Middle frontal gyrus (tissue), 1 donor: ENCODE measurements at regions not wholly inside any gene's neighbourhood (a gene's known extent, or its start where the extent isn't known, plus 50 kb on each side); places are given as distances from the start of the nearest gene placed in this dataset.
"Not testable (repeated sequence)": the region's sequence is repeated elsewhere in the genome, so short reads cannot be mapped to it uniquely, and the experiment has no call there.

Experiments
- DNase-seq: peaks from one replicate; pipeline ENCODE4 v3.0.0-alpha.2; 2015; ENCODE audit warnings: low spot score; ENCODE audit errors: extremely low spot score

DNA sequence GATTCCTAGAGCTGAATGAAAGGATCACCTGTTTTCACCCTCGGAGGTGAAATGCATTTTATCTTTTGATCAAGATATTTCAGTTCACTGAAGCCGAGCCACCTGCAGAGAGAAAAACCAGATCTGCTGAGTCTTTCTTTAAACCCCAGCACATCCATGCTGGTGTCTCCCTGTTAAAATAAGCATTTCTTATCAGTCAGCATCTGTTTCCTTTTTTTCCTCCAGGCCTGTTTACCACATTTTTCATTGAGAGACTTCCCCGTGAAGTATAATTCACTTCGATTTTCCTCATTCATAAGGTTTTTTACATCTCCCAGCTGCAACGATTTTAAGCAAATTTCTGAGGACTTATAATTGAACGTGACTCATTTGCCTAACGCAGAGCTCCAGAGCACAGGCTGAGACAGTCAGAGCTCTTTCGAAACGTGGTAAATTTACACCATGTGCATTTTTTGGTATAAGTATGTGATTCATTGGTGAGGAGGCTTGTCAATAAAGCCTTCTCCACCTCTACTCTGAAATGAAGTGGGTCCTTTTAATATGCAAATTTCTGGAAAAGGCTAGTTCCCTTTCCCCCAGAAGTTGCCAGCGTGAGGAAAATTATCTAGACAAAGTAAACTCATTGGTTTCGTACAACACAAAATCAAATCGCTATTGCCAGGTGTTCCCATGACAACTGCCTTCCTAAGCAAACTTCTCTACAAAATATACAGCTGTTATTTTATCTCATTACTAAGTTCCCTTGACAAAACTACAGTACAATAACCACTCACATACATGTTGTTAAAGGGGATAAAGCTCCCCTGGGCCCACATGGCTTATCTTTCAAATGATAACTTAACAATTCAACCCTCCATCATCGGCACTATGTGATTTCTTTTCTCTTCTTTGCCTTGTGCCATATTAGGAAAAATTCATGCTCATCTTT is 374.8 kb upstream of the AKR1E2 start:
- no peak for DNase-seq

- no peak for DNase-seq
Observed at GRCh38 chr10:4450169-4450568, 375.8 kb upstream of the AKR1E2 start.

- DNase-seq, result no peak
Observed at GRCh38 chr10:4448030-4448429, 378.0 kb upstream of the AKR1E2 start.

DNA sequence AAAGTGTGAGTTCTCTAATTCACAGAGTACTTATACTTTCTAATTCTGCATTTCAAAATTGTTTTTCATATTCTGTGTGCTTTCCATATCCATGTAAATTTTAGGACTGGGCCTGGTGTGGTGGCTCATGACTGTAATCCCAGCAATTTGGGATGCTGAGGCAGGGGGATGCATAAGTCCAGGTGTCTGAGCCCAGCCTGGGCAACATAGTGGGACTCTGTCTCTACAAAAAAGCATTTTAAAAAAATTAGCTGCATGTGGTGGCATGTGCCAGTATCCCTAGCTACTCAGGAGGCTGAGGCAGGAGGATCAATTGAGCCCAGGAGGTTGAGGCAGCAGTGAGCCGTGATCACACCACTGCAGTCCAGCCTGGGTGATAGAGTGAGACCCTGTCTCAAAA is 382.6 kb upstream of the AKR1E2 start:
- DNase-seq, result no peak

DNA sequence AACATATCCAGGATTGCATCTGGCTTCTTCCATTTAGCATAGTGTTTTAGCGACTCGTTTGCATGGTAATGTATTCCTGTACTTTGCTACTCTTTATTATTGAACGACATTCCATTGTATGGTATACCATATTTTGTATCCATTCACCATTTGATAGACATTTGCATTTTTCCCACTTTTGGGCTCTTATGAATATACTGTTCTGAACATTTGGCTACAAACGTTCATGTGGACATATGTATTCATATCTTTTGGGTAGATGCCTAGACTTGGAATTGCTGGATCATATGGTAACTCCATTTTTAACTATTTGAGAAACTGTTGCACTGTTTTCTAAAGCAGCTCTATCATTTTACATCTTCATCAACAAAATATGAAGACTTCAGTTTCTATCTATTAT is 383.7 kb upstream of the AKR1E2 start:
- DNase-seq, result no peak

DNA sequence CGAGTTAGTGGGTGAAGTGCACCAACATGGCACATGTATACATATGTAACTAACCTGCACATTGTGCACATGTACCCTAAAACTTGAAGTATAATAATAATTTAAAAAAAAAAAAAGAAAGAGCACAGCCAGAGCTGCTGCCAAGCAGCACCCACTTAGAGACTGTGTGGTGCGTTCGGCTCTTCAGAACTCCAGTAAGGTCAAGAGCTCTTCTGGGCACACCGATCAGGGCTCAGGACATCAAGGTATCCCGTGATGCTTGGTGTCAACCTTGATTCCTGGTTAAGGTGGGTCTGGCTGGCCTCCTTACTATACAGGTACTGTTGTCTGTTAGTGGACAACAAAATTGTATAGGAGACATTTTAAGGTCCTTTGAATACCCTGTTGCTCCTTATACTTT is 385.7 kb upstream of the AKR1E2 start:
- no peak for DNase-seq

GRCh38 chr10:4437791-4438190 is 388.2 kb upstream of the AKR1E2 start:
- no peak for DNase-seq

- no peak for DNase-seq
Observed at GRCh38 chr10:4437061-4437460, 388.9 kb upstream of the AKR1E2 start.

- DNase-seq, result no peak
Observed at GRCh38 chr10:4436103-4436502, 389.9 kb upstream of the AKR1E2 start.

GRCh38 chr10:4434516-4435071 is 391.4 kb upstream of the AKR1E2 start:
- DNase-seq, result no peak

DNA sequence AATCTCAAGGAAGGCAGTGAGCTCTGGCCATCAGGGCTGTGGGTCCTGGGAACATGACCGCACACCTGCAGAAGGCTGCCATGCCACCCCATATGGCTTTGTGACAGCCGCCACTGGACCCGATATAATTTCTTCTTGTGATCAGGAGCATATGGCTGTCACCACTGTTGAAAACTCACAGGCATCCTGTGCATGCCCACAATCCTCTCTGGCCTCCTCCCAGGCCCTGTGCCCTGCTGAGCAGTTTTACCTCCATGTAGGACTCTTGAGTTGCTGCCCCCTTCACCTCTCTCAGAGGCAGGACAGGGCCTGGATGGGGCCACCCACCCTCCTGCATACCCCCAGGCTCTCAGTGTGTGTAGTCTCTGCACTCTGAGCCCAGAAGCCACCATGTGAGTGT is 391.9 kb upstream of the AKR1E2 start:
- no peak for DNase-seq

DNA sequence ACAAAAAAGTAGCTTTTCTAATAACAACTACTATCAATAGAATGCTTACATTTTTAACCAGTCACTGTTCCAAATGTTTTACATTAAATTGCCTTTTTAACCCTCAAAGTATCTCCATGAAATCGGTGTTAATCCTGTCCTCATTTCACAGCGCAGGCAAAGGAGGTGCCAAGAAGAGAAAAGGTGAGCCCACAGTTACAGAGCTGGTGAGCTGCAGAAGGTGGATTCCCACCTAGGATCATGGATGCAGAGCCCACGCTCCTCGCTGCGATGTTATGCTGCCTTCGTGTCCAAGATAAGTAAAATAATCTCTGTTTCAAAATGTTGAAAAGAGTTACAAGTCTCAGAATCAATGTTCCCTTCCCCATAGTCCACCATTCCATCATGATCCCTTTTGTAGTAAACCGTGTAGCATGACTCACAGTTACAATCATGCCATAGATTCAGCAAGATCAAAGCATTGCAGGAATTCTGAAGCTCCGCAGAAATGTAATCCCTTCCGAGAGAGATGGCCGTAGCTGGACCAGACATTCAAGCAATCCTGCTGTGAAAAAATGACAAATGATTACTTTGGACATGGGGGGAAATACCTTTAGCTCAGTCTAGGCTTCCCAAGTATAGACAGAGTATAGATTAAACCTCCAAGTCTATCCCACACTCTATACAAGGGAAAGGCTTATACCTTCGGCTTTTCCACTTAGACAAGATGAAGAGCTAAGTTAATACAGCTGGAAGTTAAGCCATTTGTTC is 394.7 kb upstream of the AKR1E2 start:
- DNase-seq, result no peak

DNA sequence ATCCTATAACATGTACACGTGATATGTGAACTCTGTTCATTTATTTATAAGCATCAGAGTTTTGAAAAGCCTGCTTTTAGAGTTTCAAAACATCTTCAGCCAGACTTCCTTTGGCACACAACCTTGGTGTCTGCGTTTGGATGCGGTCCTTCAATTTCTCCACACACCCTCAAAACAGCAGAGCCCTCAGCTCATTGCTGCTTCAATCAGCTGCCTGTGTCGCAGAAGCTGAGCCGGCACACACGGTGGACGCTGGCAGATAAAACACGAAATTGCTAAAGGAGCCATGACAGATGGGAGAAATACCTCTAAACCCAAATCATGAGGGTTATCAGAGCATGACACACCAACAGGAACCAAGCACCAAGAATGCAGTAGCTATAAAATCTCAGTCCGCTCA is 396.4 kb upstream of the AKR1E2 start:
- DNase-seq, result no peak

- DNase-seq, result no peak
Observed at GRCh38 chr10:4427532-4427931, 398.5 kb upstream of the AKR1E2 start.

DNA sequence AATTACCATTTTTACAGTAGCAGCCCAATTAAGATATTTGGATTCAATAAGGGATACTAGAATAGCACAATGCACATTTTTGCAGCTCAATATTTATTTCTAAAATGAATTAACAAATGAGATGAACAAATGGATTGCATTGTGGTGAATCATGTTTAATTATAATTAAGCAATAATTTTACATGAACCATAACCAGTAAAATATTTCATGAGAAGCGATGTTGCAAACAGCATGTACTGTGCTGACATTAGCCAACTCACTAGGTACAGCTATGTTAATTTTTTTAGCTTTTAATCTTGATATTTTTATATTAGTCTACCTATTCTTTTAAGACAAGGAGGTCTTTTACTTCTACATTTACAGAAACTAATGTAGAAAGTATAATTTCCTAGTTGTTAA is 399.1 kb upstream of the AKR1E2 start:
- DNase-seq, result no peak

DNA sequence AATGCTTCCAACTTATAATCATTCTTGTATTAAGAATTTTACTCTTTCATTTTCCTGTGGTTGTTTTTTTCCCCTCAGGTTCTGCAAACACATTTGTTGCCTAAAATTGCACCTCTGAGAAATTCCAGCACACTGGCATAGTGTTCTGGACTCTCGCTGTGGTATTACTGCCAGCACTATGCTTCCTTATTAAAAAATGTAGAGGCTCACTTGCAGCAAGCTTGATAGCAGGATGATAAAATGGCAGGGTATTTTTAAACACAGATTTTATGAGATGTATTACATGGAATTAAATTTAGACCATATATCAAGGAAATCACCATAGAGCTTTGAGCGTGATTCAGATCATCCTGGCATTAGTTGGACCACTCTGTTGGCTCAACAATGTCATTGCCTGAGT is 416.7 kb upstream of the AKR1E2 start:
- no peak for DNase-seq

GRCh38 chr10:4407783-4408182 is 418.2 kb upstream of the AKR1E2 start:
- DNase-seq, result no peak

DNA sequence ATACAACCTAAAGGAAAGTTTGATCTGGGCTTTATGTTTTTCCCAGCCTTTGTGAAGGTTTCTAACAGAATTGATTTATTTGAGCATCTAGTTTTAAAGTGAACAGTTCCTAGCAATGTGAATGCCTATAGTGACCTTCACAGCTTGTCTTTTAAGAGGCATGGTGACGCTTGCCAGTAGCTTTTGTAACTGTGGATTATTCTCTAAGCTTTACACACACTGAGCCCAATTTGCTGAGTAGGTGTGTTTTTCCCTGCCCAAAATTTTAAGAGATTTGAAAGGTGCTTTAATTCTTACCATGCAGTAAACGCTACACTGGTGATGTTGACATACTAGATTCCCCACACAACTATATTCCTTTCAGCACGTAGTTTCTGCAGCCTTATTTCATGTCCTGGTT is 420.2 kb upstream of the AKR1E2 start:
- DNase-seq, result no peak

- no peak for DNase-seq
Observed at GRCh38 chr10:4403638-4404252, 422.3 kb upstream of the AKR1E2 start.

- DNase-seq, result not testable (repeated sequence)
Observed at GRCh38 chr10:4401080-4401479, 424.9 kb upstream of the AKR1E2 start.

- no peak for DNase-seq
Observed at GRCh38 chr10:4399556-4399955, 426.5 kb upstream of the AKR1E2 start.

DNA sequence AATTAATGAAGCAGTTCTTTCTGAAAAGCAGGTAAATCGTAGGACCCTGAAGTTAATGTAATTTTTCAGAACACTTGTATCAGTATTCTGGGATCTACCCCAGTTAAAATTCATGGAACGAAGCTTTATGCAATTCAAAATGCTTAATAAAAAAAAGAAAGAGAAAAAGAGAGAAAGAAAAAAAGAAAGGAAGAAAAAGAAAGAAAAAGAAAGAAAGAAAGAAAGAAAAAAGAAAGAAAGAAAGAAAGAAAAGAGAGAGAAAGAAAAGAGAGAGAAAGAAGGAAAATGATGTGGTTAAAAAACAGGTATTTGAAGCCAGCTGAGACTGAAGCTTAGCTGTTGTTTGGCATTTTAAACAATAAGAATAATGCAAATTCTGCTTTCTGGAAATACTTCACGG is 427.4 kb upstream of the AKR1E2 start:
- no peak for DNase-seq
